22Rv1 (cell line): ENCODE measurements at regions not wholly inside any gene's neighbourhood (a gene's known extent, or its start where the extent isn't known, plus 50 kb on each side); places are given as distances from the start of the nearest gene placed in this dataset.

ENCODE experiments used
- CTCF ChIP-seq: fragments of 450-650 bp; IDR thresholded peaks from 2 replicates; pipeline ENCODE4 v1.5.1; 2017; ENCODE audit warnings: mild to moderate bottlenecking
- ZFX ChIP-seq: fragments of 450-650 bp; IDR thresholded peaks from 2 replicates; pipeline ENCODE4 v1.6.1; 2017; ENCODE audit warnings: antibody characterized with exemption, borderline replicate concordance

DNA sequence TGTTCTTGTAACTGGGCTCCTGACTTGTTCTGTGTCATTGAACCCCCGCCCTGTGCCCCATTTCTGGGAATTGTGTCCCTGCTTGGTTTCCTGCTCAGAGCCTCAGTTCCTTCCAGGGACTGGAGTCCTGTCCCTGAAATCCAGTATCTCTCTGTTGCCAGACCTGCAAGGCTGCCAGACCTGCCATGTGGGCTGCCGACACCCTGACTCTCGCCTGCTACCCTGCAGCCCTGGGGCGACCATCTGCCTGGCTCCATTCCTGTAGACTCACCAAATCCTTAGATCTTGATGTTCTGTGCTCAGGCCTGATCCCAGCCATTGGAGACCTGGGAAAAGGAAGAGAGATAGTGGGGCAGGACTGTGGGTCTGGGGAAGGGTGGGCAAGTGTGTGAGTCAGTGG lies 383.3 kb upstream of the PROX1 start:
- TF ChIP-seq CTCF (no peak), ZFX (no peak)
